GM12878 (cell line): ENCODE measurements at regions not wholly inside any gene's neighbourhood (a gene's known extent, or its start where the extent isn't known, plus 50 kb on each side); places are given as distances from the start of the nearest gene placed in this dataset.

Experiments used
- ATAC-seq: fragments of 200-7000 bp; cut with Tn5 transposase; 3 replicates; pipeline ENCODE4 v1.9.1; 2020; ENCODE audit warnings: mild to moderate bottlenecking, moderate library complexity
- BruUV-seq: library from RNA; stranded (reverse); fragments of 400-500 nt; replicated peaks from 2 replicates; lab custom pipeline; 2021; lab: Mats Ljungman, UMichigan
- CTCF ChIA-PET: fragments of 300-600 bp; sonication (Branson Sonifier 250); formaldehyde crosslinking; extraction: SDS; loops from one replicate; lab custom pipeline; 2021; ENCODE audit warnings: inconsistent platforms; lab: Yijun Ruan, JAX
- POLR2A ChIA-PET: fragments of 350-600 bp; formaldehyde crosslinking; extraction: SDS; loops from one replicate; lab custom pipeline; 2021; ENCODE audit warnings: inconsistent platforms; lab: Charles Lee
- RAD21 ChIA-PET: fragments of 300-600 bp; sonication (Branson Sonifier 250); formaldehyde crosslinking; loops from one replicate; lab custom pipeline; 2023; ENCODE audit warnings: antibody characterized with exemption; ENCODE audit not compliant: unreplicated experiment; lab: Charles Lee
- SMC1A ChIA-PET: fragments of 300-600 bp; sonication (Branson Sonifier 250); formaldehyde crosslinking; loops from one replicate; lab custom pipeline; 2023; ENCODE audit not compliant: unreplicated experiment, uncharacterized antibody; lab: Charles Lee
- DNase-seq: peaks from one replicate; pipeline ENCODE4 v3.0.0-alpha.2; 2011; ENCODE audit warnings: low read depth, low spot score
- FAIRE-seq: peaks from 3 replicates; lab custom pipeline; 2011; peaks lifted over from hg19 to GRCh38; lab: Jason Lieb, UNC
- H2AFZ ChIP-seq: 2 replicates; pipeline ENCODE4 v1.6.0; 2011; ENCODE audit warnings: low read depth, low read length, control low read depth; ENCODE audit not compliant: control insufficient read depth
- H3K27ac ChIP-seq: 2 replicates; pipeline ENCODE4 v1.5.1; 2011; ENCODE audit warnings: control low read depth; ENCODE audit not compliant: control insufficient read depth, insufficient read depth
- H3K27me3 ChIP-seq, 2 experiments: replicated peaks in 1 of 2; 2 replicates each; pipeline versions ENCODE4 v1.6.0 to v1.6.1; 2011; ENCODE audit warnings: low read length in 1 of 2; ENCODE audit not compliant: control insufficient read depth in 2 of 2, insufficient read depth in 2 of 2
- H3K36me3 ChIP-seq, 2 experiments: 2 replicates each; pipeline ENCODE4 v1.5.1; 2011; ENCODE audit warnings: low read length in 1 of 2; ENCODE audit not compliant: control insufficient read depth in 2 of 2, insufficient read depth in 2 of 2
- H3K4me1 ChIP-seq: 2 replicates; pipeline ENCODE4 v1.6.1; 2011; ENCODE audit warnings: mild to moderate bottlenecking, low read length, moderate library complexity, mixed read lengths; ENCODE audit not compliant: control insufficient read depth, insufficient read depth
- H3K4me2 ChIP-seq: 2 replicates; pipeline ENCODE4 v1.6.0; 2011; ENCODE audit warnings: control low read depth; ENCODE audit not compliant: control insufficient read depth, insufficient read depth
- H3K4me3 ChIP-seq: fragments of 200-600 bp; sonication (generic); 2 replicates; pipeline ENCODE4 v1.5.1; 2016
- H3K79me2 ChIP-seq: 2 replicates; pipeline ENCODE4 v1.6.0; 2011; ENCODE audit warnings: low read length; ENCODE audit not compliant: control insufficient read depth, insufficient read depth
- H3K9ac ChIP-seq: 2 replicates; pipeline ENCODE4 v1.8.0; 2011; ENCODE audit warnings: low read length, control low read depth, mixed read lengths; ENCODE audit not compliant: control insufficient read depth, insufficient read depth
- H3K9me3 ChIP-seq: replicated peaks from 3 replicates; pipeline ENCODE4 v1.5.1; 2011; ENCODE audit warnings: mild to moderate bottlenecking, low read length; ENCODE audit not compliant: control insufficient read depth, insufficient read depth
- H4K20me1 ChIP-seq: 2 replicates; pipeline ENCODE4 v1.6.0; 2011; ENCODE audit not compliant: control insufficient read depth, insufficient read depth
- ATF7 ChIP-seq: fragments of 450-650 bp; IDR thresholded peaks from 2 replicates; pipeline ENCODE4 v1.6.1; 2016; ENCODE audit warnings: low read depth, mild to moderate bottlenecking
- CREB1 ChIP-seq: IDR thresholded peaks from 2 replicates; pipeline ENCODE4 v1.6.1; 2012; ENCODE audit warnings: low read depth, mild to moderate bottlenecking, inconsistent platforms
- EGR1 ChIP-seq, 2 experiments: IDR thresholded peaks; 1 replicate in 1 of 2; 2 replicates in 1 of 2; pipeline ENCODE4 v1.6.1; 2011 to 2012; ENCODE audit warnings: low read depth in 2 of 2, low read length in 2 of 2, borderline replicate concordance in 1 of 2, mild to moderate bottlenecking in 1 of 2, moderate library complexity in 1 of 2
- IKZF2 ChIP-seq, 2 experiments: fragments of 450-650 bp; IDR thresholded peaks; 2 replicates each; pipeline ENCODE4 v1.6.1; 2017; ENCODE audit warnings: mild to moderate bottlenecking in 2 of 2, moderate library complexity in 2 of 2
- IRF4 ChIP-seq: IDR thresholded peaks from 2 replicates; pipeline ENCODE4 v1.6.1; 2011; ENCODE audit warnings: low read depth, low read length
- KDM1A ChIP-seq: fragments of 200-600 bp; sonication (generic); IDR thresholded peaks from 2 replicates; pipeline ENCODE4 v1.6.1; 2016; ENCODE audit warnings: borderline replicate concordance
- MLLT1 ChIP-seq: fragments of 450-650 bp; IDR thresholded peaks from 2 replicates; pipeline ENCODE4 v1.6.1; 2016; ENCODE audit warnings: mild to moderate bottlenecking
- NBN ChIP-seq: fragments of 450-650 bp; IDR thresholded peaks from 2 replicates; pipeline ENCODE4 v1.6.1; 2016
- NR2C1 ChIP-seq: fragments of 450-650 bp; IDR thresholded peaks from 2 replicates; pipeline ENCODE4 v1.6.1; 2017; ENCODE audit warnings: antibody characterized with exemption, mild to moderate bottlenecking, moderate library complexity
- NR2F1 ChIP-seq: fragments of 450-650 bp; conservative IDR thresholded peaks from 2 replicates; pipeline ENCODE4 v1.6.1; 2017; ENCODE audit warnings: mild to moderate bottlenecking
- PML ChIP-seq: IDR thresholded peaks from 2 replicates; pipeline ENCODE4 v1.6.1; 2012; ENCODE audit warnings: low read length, inconsistent platforms
- POLR2A ChIP-seq: IDR thresholded peaks from 2 replicates; pipeline ENCODE4 v1.6.1; 2011; ENCODE audit warnings: low read depth, mild to moderate bottlenecking, low read length
- RAD51 ChIP-seq: fragments of 450-650 bp; IDR thresholded peaks from 2 replicates; pipeline ENCODE4 v1.6.1; 2016; ENCODE audit warnings: moderate library complexity, mild to moderate bottlenecking, inconsistent platforms
- RUNX3 ChIP-seq: IDR thresholded peaks from 2 replicates; pipeline ENCODE4 v1.6.1; 2012; ENCODE audit warnings: low read length, inconsistent platforms
- TCF7 ChIP-seq: IDR thresholded peaks from 2 replicates; pipeline ENCODE4 v1.6.1; 2014; ENCODE audit warnings: antibody characterized with exemption, borderline replicate concordance
- ZNF274 ChIP-seq: IDR thresholded peaks from one replicate; pipeline ENCODE4 v1.8.0; 2011; ENCODE audit not compliant: insufficient read length, insufficient read depth
- WGBS: methylation state at CpG from one replicate; pipeline ENCODE4 v1.1.6; 2016; ENCODE audit warnings: low lambda C conversion rate; ENCODE audit not compliant: insufficient replicate concordance, insufficient coverage; ENCODE audit errors: missing lambda C conversion rate; 5-methylcytosine and 5-hydroxymethylcytosine counted together
- in situ Hi-C: fragments of 300-500 bp; cut with MboI; formaldehyde crosslinking; loops from 9 replicates; pipeline ENCODE4 v1.14.3; 2018; ENCODE audit warnings: mixed read lengths
- intact Hi-C: fragments of 100-400 bp; cut with micrococcal nuclease; formaldehyde crosslinking; loops from one replicate; pipeline ENCODE4 v1.14.2; 2022; ENCODE audit not compliant: unreplicated experiment
- TF ChIP-seq, protein P1 (sequence below): fragments of 450-650 bp; conservative IDR thresholded peaks from 2 replicates; pipeline ENCODE4 v1.6.1; 2017; ENCODE audit warnings: mild to moderate bottlenecking, moderate library complexity

GRCh38 chr2:57897920-57898319, 148.7 kb upstream of the VRK2 start (continued):
- no peak for TF ChIP-seq ZNF274
- TF ChIP-seq PML: no peak
- no peak for TF ChIP-seq RAD51

- no peaks in the 10 kb centered on the region for H3K27me3 ChIP-seq
- no peak overlapping the region for H3K27ac ChIP-seq
- in situ Hi-C loops: no loop called here
- no peaks in the 10 kb centered on the region for H3K79me2 ChIP-seq
- no peak overlapping the region for H3K4me3 ChIP-seq
- ChIA-PET CTCF (no interaction called here), POLR2A (no interaction called here), RAD21 (no interaction called here), SMC1A (no interaction called here)
- H3K4me1 ChIP-seq: peaks cover 4% of the 10 kb centered on the region; the same call in 1 of the 2 replicates
- no peaks in the 10 kb centered on the region for H4K20me1 ChIP-seq
- BruUV-seq: no TSS peak
- intact Hi-C loops: loop anchor here (10.0 kb wide), 1 partner anchor 865 kb away; no protein-coding TSS in a partner anchor
- 45% methylated on average over 1 of the region's 1 CpG for WGBS
- DNase-seq (no peak), FAIRE-seq (no peak), ATAC-seq (peak; percentile 33)
- no peaks in the 10 kb centered on the region for H3K36me3 ChIP-seq
- H2AFZ ChIP-seq: no peak overlapping the region
- H3K9me3 ChIP-seq: no peaks in the 10 kb centered on the region
- no peak overlapping the region for H3K9ac ChIP-seq
- H3K4me2 ChIP-seq: no peak overlapping the region
- TF ChIP-seq NR2F1: no peak
- 0 out of 4 replicates have a peak, but pooled peaks have one; percentile 26 to 28 for TF ChIP-seq IKZF2 (IDR thresholded peaks at IDR 0.05)
- peak; percentile 36; the same call in 1 of the 2 replicates for TF ChIP-seq ATF7
- peak; percentile 56 for TF ChIP-seq RUNX3
- TF ChIP-seq NBN: peak; percentile 37; the same call in 1 of the 2 replicates
These were observed 146.7 kb upstream of the VRK2 start for GRCh38 chr2:57899898-57900297.

- WGBS: 97% methylated on average over 6 of the region's 6 CpGs
- no peaks in the 10 kb centered on the region for H4K20me1 ChIP-seq
- RAD21 ChIA-PET: interaction anchor here (0.9 to 6.4 kb wide), 4 partner anchors 9 to 545 kb away, joined by 3 to 74 read pairs (median 34); no protein-coding TSS in a partner anchor
- intact Hi-C loops (loop anchor here (10.0 kb wide), 1 partner anchor 862 kb away; no protein-coding TSS in a partner anchor), in situ Hi-C loops (no loop called here)
- SMC1A ChIA-PET: interaction anchor here (0.6 to 10.9 kb wide), 10 partner anchors 9 to 545 kb away, joined by 3 to 159 read pairs (median 7); no protein-coding TSS in a partner anchor
- no peaks in the 10 kb centered on the region for H3K79me2 ChIP-seq
- no peak overlapping the region for H3K4me2 ChIP-seq
- H3K36me3 ChIP-seq: no peaks in the 10 kb centered on the region
- no peak overlapping the region for H3K4me3 ChIP-seq
- H2AFZ ChIP-seq: no peak overlapping the region
- peaks cover 4% of the 10 kb centered on the region for H3K9me3 ChIP-seq
- CTCF ChIA-PET: interaction anchor here (0.9 to 6.0 kb wide), 4 partner anchors 17 to 546 kb away, joined by 3 to 46 read pairs (median 11); no protein-coding TSS in a partner anchor
- DNase-seq: no peak
- FAIRE-seq: no peak
- no peak overlapping the region for H3K27ac ChIP-seq
- no peaks in the 10 kb centered on the region for H3K4me1 ChIP-seq
- no TSS peak for BruUV-seq
- no peak overlapping the region for H3K9ac ChIP-seq
- POLR2A ChIA-PET: no interaction called here
- no peaks in the 10 kb centered on the region for H3K27me3 ChIP-seq
- no peak for ATAC-seq
- TF ChIP-seq, protein P1, sequence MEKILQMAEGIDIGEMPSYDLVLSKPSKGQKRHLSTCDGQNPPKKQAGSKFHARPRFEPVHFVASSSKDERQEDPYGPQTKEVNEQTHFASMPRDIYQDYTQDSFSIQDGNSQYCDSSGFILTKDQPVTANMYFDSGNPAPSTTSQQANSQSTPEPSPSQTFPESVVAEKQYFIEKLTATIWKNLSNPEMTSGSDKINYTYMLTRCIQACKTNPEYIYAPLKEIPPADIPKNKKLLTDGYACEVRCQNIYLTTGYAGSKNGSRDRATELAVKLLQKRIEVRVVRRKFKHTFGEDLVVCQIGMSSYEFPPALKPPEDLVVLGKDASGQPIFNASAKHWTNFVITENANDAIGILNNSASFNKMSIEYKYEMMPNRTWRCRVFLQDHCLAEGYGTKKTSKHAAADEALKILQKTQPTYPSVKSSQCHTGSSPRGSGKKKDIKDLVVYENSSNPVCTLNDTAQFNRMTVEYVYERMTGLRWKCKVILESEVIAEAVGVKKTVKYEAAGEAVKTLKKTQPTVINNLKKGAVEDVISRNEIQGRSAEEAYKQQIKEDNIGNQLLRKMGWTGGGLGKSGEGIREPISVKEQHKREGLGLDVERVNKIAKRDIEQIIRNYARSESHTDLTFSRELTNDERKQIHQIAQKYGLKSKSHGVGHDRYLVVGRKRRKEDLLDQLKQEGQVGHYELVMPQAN: no peak
- TF ChIP-seq TCF7 (no peak), CREB1 (no peak), NR2C1 (no peak), EGR1 (IDR thresholded peaks at IDR 0.05; ENCODE audit: borderline replicate concordance in 1 of 2, low read depth in 2 of 2, low read length in 2 of 2) (no peak), POLR2A (no peak), IRF4 (no peak), KDM1A (no peak), MLLT1 (no peak)
These were observed 144.0 kb upstream of the VRK2 start for GRCh38 chr2:57902578-57902977.
